ENCODE measurements at regions not wholly inside any gene's neighbourhood (a gene's known extent, or its start where the extent isn't known, plus 50 kb on each side); places are given as distances from the start of the nearest gene placed in this dataset.

DNA sequence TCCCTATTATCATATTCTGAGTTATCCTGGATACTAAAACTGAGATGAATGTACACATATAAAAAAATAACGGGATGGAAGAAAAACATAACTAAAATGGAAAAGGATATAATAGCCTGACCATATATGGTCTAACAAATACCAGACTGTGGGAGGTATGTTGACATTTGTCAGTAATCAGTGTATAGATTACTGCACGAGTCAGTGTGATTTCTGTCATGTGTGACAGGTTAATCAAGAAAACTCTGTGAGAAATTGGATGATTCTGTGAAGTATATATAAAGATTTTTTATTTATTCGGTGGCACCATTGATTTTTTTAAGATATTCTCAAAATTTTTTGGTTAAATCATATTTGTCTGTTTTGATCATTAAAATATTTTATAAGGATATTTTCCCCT is 547.3 kb upstream of the B3GALT2 start:
- no peaks in the 10 kb centered on the region for H3K36me3 ChIP-seq
- TF ChIP-seq POLR2A (IDR thresholded peaks at IDR 0.05) (no peak), EP300 (IDR thresholded peaks at IDR 0.05) (no peak)
- TF ChIP-seq, protein P1, sequence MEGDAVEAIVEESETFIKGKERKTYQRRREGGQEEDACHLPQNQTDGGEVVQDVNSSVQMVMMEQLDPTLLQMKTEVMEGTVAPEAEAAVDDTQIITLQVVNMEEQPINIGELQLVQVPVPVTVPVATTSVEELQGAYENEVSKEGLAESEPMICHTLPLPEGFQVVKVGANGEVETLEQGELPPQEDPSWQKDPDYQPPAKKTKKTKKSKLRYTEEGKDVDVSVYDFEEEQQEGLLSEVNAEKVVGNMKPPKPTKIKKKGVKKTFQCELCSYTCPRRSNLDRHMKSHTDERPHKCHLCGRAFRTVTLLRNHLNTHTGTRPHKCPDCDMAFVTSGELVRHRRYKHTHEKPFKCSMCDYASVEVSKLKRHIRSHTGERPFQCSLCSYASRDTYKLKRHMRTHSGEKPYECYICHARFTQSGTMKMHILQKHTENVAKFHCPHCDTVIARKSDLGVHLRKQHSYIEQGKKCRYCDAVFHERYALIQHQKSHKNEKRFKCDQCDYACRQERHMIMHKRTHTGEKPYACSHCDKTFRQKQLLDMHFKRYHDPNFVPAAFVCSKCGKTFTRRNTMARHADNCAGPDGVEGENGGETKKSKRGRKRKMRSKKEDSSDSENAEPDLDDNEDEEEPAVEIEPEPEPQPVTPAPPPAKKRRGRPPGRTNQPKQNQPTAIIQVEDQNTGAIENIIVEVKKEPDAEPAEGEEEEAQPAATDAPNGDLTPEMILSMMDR (IDR thresholded peaks at IDR 0.05), result no peak
- H3K27ac ChIP-seq, result no peak overlapping the region

DNA sequence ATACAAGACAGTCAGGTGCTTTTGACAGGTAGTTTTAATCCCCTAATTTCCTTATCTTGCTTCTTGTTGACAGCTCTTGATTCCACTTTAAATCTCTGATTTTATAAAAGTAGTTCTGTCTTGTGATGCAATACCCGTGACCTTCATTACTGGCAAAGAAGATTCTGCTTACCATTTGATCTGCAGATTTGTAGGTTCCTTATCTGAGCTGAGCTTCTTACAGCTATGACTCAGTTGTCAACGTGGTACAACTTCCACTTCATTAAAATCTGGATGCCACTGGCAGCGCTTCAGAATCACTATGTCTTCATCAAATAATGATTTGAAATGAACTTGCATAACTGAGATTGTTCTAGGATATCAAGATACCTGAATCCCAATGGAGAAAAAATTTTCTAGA is 543.6 kb upstream of the B3GALT2 start:
- no peaks in the 10 kb centered on the region for H3K4me1 ChIP-seq
- no peak overlapping the region for H3K27ac ChIP-seq
- H3K36me3 ChIP-seq, result no peaks in the 10 kb centered on the region
- H3K4me3 ChIP-seq, result no peak overlapping the region
- no peaks in the 10 kb centered on the region for H3K9me3 ChIP-seq
- TF ChIP-seq EP300 (IDR thresholded peaks at IDR 0.05), result no peak
- TF ChIP-seq, protein P1 (IDR thresholded peaks at IDR 0.05), result no peak
- no peak for TF ChIP-seq POLR2A (IDR thresholded peaks at IDR 0.05)
- H3K27me3 ChIP-seq, result no peaks in the 10 kb centered on the region
- no peak for DNase-seq (ENCODE audit: low spot score in 2 of 2)
- WGBS, 2 donors, result 82 to 87% methylated on average over 3 of the region's 3 CpGs

More for the DNA sequence above, 547.3 kb upstream of the B3GALT2 start:
- no peak for DNase-seq (ENCODE audit: low spot score in 2 of 2)
- Histone ChIP-seq H3K4me3 (no peak overlapping the region), H3K4me1 (no peaks in the 10 kb centered on the region), H3K9me3 (no peaks in the 10 kb centered on the region), H3K27me3 (no peaks in the 10 kb centered on the region)
- WGBS, 2 donors, result 56 to 65% methylated on average over 3 of the region's 3 CpGs

DNA sequence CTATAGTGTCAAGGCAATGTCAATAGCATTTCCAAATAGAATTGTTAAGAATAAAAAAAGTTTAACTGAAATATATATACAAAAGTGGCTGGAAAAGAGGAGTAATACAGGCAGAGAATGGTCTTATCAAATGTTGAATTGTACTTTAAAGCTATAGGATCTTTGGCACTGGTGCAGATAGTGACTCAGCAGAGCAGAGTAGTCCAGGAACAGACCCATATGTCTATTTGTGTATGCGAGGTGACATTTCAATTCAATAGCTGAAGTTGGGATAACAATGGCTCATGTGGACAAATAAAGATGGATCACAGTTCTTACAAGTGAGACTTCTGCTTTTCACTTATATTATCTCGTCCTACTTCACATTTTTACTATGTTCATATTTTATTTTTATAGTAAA is 543.0 kb upstream of the B3GALT2 start:
- WGBS, 2 donors, result 69 to 70% methylated on average over 2 of the region's 2 CpGs
- no peak overlapping the region for H3K4me3 ChIP-seq
- no peaks in the 10 kb centered on the region for H3K27me3 ChIP-seq
- H3K4me1 ChIP-seq, result no peaks in the 10 kb centered on the region
- H3K9me3 ChIP-seq, result no peaks in the 10 kb centered on the region
- DNase-seq (ENCODE audit: low spot score in 2 of 2), result no peak
- no peak for TF ChIP-seq POLR2A (IDR thresholded peaks at IDR 0.05)
- TF ChIP-seq, protein P1 (IDR thresholded peaks at IDR 0.05), result no peak
- TF ChIP-seq EP300 (IDR thresholded peaks at IDR 0.05), result no peak
- no peak overlapping the region for H3K27ac ChIP-seq
- H3K36me3 ChIP-seq, result no peaks in the 10 kb centered on the region

DNA sequence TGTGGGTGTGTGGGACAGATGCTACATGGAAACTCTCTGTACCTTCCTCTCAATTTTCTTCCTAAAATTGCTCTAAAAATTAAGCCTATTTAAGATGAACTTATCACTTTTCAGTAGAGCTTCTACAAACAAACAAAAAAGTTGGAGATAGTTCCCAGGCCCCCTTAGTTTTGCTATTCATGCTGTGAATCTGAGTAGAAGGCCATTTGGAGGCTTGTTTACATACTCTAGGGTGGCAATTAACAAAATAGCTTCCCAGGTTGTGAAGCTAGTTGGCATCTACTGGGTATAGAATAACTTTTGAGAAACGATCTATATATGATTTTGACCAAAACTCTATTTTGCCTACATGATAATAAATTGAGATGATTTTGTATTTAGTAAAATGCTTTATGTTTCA is 541.4 kb upstream of the B3GALT2 start:
- no peak overlapping the region for H3K4me3 ChIP-seq
- TF ChIP-seq POLR2A (IDR thresholded peaks at IDR 0.05) (no peak), EP300 (IDR thresholded peaks at IDR 0.05) (no peak)
- TF ChIP-seq, protein P1 (IDR thresholded peaks at IDR 0.05), result no peak
- no peak overlapping the region for H3K27ac ChIP-seq
- WGBS, 2 donors, result 59 to 71% methylated on average over 1 of the region's 1 CpG
- no peak for DNase-seq (ENCODE audit: low spot score in 2 of 2)
- no peaks in the 10 kb centered on the region for H3K9me3 ChIP-seq
- no peaks in the 10 kb centered on the region for H3K4me1 ChIP-seq
- H3K36me3 ChIP-seq, result no peaks in the 10 kb centered on the region
- no peaks in the 10 kb centered on the region for H3K27me3 ChIP-seq

DNA sequence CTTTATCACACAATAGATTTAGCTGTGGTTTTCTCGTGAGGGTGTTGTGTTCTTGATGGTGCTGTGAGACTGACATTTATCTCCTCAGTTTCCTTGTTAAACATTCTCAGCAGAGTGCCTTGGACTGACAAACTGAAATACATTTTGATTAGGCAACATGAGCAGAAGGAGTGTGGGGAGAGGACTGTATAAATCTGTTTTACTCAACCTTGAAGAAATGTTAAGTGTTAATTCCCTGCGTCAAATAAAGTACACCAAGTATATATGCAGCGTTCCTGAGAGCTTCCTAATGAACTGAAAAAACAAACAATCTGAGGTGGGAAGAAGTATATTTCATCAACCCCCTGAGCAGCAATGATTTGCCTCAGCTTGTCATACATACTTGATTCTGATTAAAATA is 540.3 kb upstream of the B3GALT2 start:
- TF ChIP-seq, protein P1 (IDR thresholded peaks at IDR 0.05), result no peak
- TF ChIP-seq EP300 (IDR thresholded peaks at IDR 0.05) (no peak), POLR2A (IDR thresholded peaks at IDR 0.05) (no peak)
- Histone ChIP-seq H3K4me1 (no peaks in the 10 kb centered on the region), H3K4me3 (no peak overlapping the region), H3K27ac (no peak overlapping the region), H3K27me3 (no peaks in the 10 kb centered on the region), H3K36me3 (no peaks in the 10 kb centered on the region), H3K9me3 (no peaks in the 10 kb centered on the region)
- WGBS, 2 donors, result 84 to 86% methylated on average over 3 of the region's 3 CpGs
- no peak for DNase-seq (ENCODE audit: low spot score in 2 of 2)
